DND-41 (cell line): ENCODE measurements at regions not wholly inside any gene's neighbourhood (a gene's known extent, or its start where the extent isn't known, plus 50 kb on each side); places are given as distances from the start of the nearest gene placed in this dataset.

ENCODE experiments used
- EZH2 ChIP-seq: IDR thresholded peaks from 3 replicates; pipeline ENCODE4 v1.6.1; 2012; ENCODE audit warnings: borderline replicate concordance, low read depth, mild to moderate bottlenecking, moderate library complexity, low read length, inconsistent platforms; ENCODE audit not compliant: severe bottlenecking
- TF ChIP-seq, protein P1 (sequence below): IDR thresholded peaks from 2 replicates; pipeline ENCODE4 v1.5.1; 2012; ENCODE audit warnings: borderline replicate concordance, low read length, moderate library complexity, mild to moderate bottlenecking; ENCODE audit not compliant: poor library complexity, severe bottlenecking; ENCODE audit errors: extremely low read depth

DNA sequence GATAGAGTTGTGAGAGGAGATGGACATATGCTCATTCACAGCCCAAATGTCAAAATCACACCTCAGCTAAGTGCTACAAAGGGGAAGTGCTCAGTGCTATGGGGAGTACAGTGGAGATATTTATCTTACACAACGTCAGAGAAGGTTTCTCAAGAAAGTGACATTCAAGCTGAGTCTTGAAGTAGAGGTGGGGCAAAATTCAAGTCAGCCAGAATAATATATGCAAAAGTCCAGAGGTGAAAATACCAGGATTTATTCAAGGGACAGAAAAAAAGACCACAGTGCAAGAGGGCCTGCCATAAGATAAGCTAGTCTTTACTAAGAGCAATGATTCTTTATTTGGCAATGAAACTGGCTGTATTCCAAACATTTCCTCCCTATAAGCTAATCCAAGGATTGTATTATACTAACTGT lies 327.8 kb upstream of the PIK3R1 start:
- TF ChIP-seq, protein P1, sequence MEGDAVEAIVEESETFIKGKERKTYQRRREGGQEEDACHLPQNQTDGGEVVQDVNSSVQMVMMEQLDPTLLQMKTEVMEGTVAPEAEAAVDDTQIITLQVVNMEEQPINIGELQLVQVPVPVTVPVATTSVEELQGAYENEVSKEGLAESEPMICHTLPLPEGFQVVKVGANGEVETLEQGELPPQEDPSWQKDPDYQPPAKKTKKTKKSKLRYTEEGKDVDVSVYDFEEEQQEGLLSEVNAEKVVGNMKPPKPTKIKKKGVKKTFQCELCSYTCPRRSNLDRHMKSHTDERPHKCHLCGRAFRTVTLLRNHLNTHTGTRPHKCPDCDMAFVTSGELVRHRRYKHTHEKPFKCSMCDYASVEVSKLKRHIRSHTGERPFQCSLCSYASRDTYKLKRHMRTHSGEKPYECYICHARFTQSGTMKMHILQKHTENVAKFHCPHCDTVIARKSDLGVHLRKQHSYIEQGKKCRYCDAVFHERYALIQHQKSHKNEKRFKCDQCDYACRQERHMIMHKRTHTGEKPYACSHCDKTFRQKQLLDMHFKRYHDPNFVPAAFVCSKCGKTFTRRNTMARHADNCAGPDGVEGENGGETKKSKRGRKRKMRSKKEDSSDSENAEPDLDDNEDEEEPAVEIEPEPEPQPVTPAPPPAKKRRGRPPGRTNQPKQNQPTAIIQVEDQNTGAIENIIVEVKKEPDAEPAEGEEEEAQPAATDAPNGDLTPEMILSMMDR: no peak
- TF ChIP-seq EZH2: no peak
